DND-41 (cell line): ENCODE measurements at regions not wholly inside any gene's neighbourhood (a gene's known extent, or its start where the extent isn't known, plus 50 kb on each side); places are given as distances from the start of the nearest gene placed in this dataset.

Experiments used
- ATAC-seq: fragments of 200-7000 bp; cut with Tn5 transposase; 3 replicates; pipeline ENCODE4 v1.9.1; 2021; ENCODE audit warnings: low read depth; ENCODE audit not compliant: insufficient read depth
- DNase-seq: peaks from one replicate; pipeline ENCODE4 v3.0.0-alpha.2; 2020
- H2AFZ ChIP-seq: 2 replicates; pipeline ENCODE4 v1.6.0; 2012; ENCODE audit warnings: low read depth, low read length
- H3K27ac ChIP-seq: 2 replicates; pipeline ENCODE4 v1.5.1; 2012; ENCODE audit warnings: low read length, inconsistent platforms
- H3K27me3 ChIP-seq: fragments of 200-600 bp; sonication (generic); 2 replicates; pipeline ENCODE4 v1.6.0; 2012; ENCODE audit warnings: low read length, mild to moderate bottlenecking, inconsistent platforms; ENCODE audit not compliant: insufficient read depth, poor library complexity
- H3K36me3 ChIP-seq: 2 replicates; pipeline ENCODE4 v1.5.1; 2012; ENCODE audit warnings: low read length, inconsistent platforms; ENCODE audit not compliant: insufficient read depth
- H3K4me1 ChIP-seq: 2 replicates; pipeline ENCODE4 v1.5.1; 2012; ENCODE audit warnings: mild to moderate bottlenecking, low read length; ENCODE audit not compliant: insufficient read depth
- H3K4me2 ChIP-seq: 2 replicates; pipeline ENCODE4 v1.6.0; 2012; ENCODE audit warnings: mild to moderate bottlenecking, moderate library complexity, low read length, inconsistent platforms; ENCODE audit not compliant: insufficient read depth
- H3K4me3 ChIP-seq, 2 experiments: fragments of 200-600 bp in 1 of 2; shearing (Covaris generic) in 1 of 2; 2 replicates each; pipeline ENCODE4 v1.5.1; 2012 to 2016; ENCODE audit warnings: inconsistent platforms in 2 of 2, low read length in 2 of 2, mild to moderate bottlenecking in 2 of 2, low read depth in 1 of 2, moderate library complexity in 1 of 2
- H3K79me2 ChIP-seq: 2 replicates; pipeline ENCODE4 v1.6.0; 2012; ENCODE audit warnings: low read length, inconsistent platforms; ENCODE audit not compliant: insufficient read depth
- H3K9ac ChIP-seq: 2 replicates; pipeline ENCODE4 v1.6.0; 2012; ENCODE audit warnings: low read depth, mild to moderate bottlenecking, inconsistent platforms, low read length, moderate library complexity
- H3K9me3 ChIP-seq: 2 replicates; pipeline ENCODE4 v1.5.1; 2012; ENCODE audit warnings: low read length, moderate library complexity, mild to moderate bottlenecking, inconsistent platforms; ENCODE audit not compliant: insufficient read depth, severe bottlenecking
- H4K20me1 ChIP-seq: 2 replicates; pipeline ENCODE4 v1.6.0; 2012; ENCODE audit warnings: low read length; ENCODE audit not compliant: insufficient read depth
- EZH2 ChIP-seq: IDR thresholded peaks from 3 replicates; pipeline ENCODE4 v1.6.1; 2012; ENCODE audit warnings: borderline replicate concordance, low read depth, mild to moderate bottlenecking, moderate library complexity, low read length, inconsistent platforms; ENCODE audit not compliant: severe bottlenecking
- TF ChIP-seq, protein P1 (sequence below): IDR thresholded peaks from 2 replicates; pipeline ENCODE4 v1.5.1; 2012; ENCODE audit warnings: borderline replicate concordance, low read length, moderate library complexity, mild to moderate bottlenecking; ENCODE audit not compliant: poor library complexity, severe bottlenecking; ENCODE audit errors: extremely low read depth

- H3K36me3 ChIP-seq, result no peaks in the 10 kb centered on the region
- no peaks in the 10 kb centered on the region for H3K4me1 ChIP-seq
- DNase-seq (no peak), ATAC-seq (no peak)
- no peak overlapping the region for H3K4me2 ChIP-seq
- no peak overlapping the region for H2AFZ ChIP-seq
- no peak overlapping the region for H3K4me3 ChIP-seq
- H3K27me3 ChIP-seq, result no peaks in the 10 kb centered on the region
- H3K79me2 ChIP-seq, result no peaks in the 10 kb centered on the region
- TF ChIP-seq, protein P1, sequence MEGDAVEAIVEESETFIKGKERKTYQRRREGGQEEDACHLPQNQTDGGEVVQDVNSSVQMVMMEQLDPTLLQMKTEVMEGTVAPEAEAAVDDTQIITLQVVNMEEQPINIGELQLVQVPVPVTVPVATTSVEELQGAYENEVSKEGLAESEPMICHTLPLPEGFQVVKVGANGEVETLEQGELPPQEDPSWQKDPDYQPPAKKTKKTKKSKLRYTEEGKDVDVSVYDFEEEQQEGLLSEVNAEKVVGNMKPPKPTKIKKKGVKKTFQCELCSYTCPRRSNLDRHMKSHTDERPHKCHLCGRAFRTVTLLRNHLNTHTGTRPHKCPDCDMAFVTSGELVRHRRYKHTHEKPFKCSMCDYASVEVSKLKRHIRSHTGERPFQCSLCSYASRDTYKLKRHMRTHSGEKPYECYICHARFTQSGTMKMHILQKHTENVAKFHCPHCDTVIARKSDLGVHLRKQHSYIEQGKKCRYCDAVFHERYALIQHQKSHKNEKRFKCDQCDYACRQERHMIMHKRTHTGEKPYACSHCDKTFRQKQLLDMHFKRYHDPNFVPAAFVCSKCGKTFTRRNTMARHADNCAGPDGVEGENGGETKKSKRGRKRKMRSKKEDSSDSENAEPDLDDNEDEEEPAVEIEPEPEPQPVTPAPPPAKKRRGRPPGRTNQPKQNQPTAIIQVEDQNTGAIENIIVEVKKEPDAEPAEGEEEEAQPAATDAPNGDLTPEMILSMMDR, result no peak
- TF ChIP-seq EZH2, result no peak
- H3K9ac ChIP-seq, result no peak overlapping the region
- no peaks in the 10 kb centered on the region for H4K20me1 ChIP-seq
- H3K27ac ChIP-seq, result no peak overlapping the region
- H3K9me3 ChIP-seq, result no peaks in the 10 kb centered on the region
Observed at GRCh38 chr3:110774496-110775265, 296.9 kb upstream of the NECTIN3 start.

GRCh38 chr3:110779581-110779980, 292.0 kb upstream of the NECTIN3 start:
- no peak overlapping the region for H3K4me2 ChIP-seq
- no peak overlapping the region for H2AFZ ChIP-seq
- H3K27me3 ChIP-seq, result no peaks in the 10 kb centered on the region
- no peak overlapping the region for H3K9ac ChIP-seq
- TF ChIP-seq, protein P1, result no peak
- TF ChIP-seq EZH2, result no peak
- ATAC-seq (no peak), DNase-seq (no peak)
- no peaks in the 10 kb centered on the region for H3K36me3 ChIP-seq
- H3K79me2 ChIP-seq, result no peaks in the 10 kb centered on the region
- H3K9me3 ChIP-seq, result no peaks in the 10 kb centered on the region
- no peaks in the 10 kb centered on the region for H4K20me1 ChIP-seq
- H3K4me3 ChIP-seq, result no peak overlapping the region
- H3K27ac ChIP-seq, result no peak overlapping the region
- no peaks in the 10 kb centered on the region for H3K4me1 ChIP-seq

- Histone ChIP-seq H3K9me3 (no peaks in the 10 kb centered on the region), H2AFZ (no peak overlapping the region), H3K9ac (no peak overlapping the region), H3K79me2 (no peaks in the 10 kb centered on the region), H3K4me1 (no peaks in the 10 kb centered on the region), H4K20me1 (no peaks in the 10 kb centered on the region), H3K36me3 (no peaks in the 10 kb centered on the region), H3K4me3 (no peak overlapping the region), H3K27ac (no peak overlapping the region), H3K4me2 (no peak overlapping the region), H3K27me3 (no peaks in the 10 kb centered on the region)
- no peak for TF ChIP-seq EZH2
- TF ChIP-seq, protein P1, result no peak
- ATAC-seq, result no peak
- no peak for DNase-seq
Observed at GRCh38 chr3:110783541-110783940, 288.1 kb upstream of the NECTIN3 start.

DNA sequence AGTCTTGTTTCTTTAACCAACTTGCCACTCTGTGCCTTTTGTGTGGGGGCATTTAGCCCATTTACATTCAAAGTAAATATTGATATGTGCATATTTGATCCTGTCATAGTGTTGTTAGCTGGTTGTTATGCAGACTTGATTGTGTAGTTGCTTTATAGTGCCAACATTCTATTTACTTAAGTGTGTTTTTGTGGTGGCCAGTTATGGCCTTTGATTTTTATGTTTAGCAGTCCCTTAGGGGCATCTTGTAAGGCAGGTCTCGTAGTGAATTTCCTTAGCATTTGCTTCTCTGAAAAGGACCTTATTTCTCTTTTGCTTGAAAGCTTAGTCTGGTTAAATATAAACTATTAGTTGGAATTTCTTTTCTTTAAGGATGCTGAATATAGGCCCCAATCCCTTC, 282.8 kb upstream of the NECTIN3 start:
- no peak overlapping the region for H2AFZ ChIP-seq
- no peaks in the 10 kb centered on the region for H3K27me3 ChIP-seq
- H3K4me1 ChIP-seq, result no peaks in the 10 kb centered on the region
- no peak overlapping the region for H3K27ac ChIP-seq
- H3K4me2 ChIP-seq, result no peak overlapping the region
- no peak overlapping the region for H3K4me3 ChIP-seq
- no peaks in the 10 kb centered on the region for H3K36me3 ChIP-seq
- no peaks in the 10 kb centered on the region for H4K20me1 ChIP-seq
- H3K79me2 ChIP-seq, result no peaks in the 10 kb centered on the region
- TF ChIP-seq, protein P1, result no peak
- TF ChIP-seq EZH2, result no peak
- H3K9me3 ChIP-seq, result no peaks in the 10 kb centered on the region
- H3K9ac ChIP-seq, result no peak overlapping the region
- DNase-seq (no peak), ATAC-seq (no peak)
